ENCODE measurements at regions not wholly inside any gene's neighbourhood (a gene's known extent, or its start where the extent isn't known, plus 50 kb on each side); places are given as distances from the start of the nearest gene placed in this dataset.

DNA sequence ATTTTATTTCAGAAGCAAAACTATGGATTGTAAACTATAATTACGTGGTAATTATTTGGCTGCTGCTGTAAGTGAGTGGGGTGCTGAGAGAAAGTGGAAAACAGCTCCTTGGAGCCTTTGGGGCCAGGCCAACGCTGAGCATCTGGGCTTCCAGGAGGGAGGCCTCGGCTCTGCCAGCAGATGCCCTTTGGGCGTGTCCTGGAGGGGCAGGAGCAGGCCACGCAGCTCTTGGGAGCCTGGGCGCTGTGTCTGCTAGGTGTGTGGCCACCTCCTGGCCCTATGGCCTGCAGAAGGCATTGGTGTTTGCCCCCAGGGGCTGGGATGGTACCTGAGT lies 423.3 kb downstream of the GLRX3 start:
- H3K4me1 ChIP-seq (ENCODE audit: control insufficient read depth, insufficient read depth, low read length) = no peaks in the 10 kb centered on the region

GRCh38 chr10:130560116-130560515 lies 423.9 kb downstream of the GLRX3 start:
- no peak for DNase-seq (ENCODE audit: low read depth)
- no peak overlapping the region for H3K4me3 ChIP-seq (ENCODE audit: low read length)
- no peaks in the 10 kb centered on the region for H3K36me3 ChIP-seq (ENCODE audit: control insufficient read depth, insufficient read depth, low read length, severe bottlenecking)
- no peaks in the 10 kb centered on the region for H3K27me3 ChIP-seq (replicated peaks; ENCODE audit: control insufficient read depth, insufficient read depth, low read length)
- H3K9ac ChIP-seq (ENCODE audit: low read length) = no peak overlapping the region
- H3K9me3 ChIP-seq (ENCODE audit: control insufficient read depth, low read length) = no peaks in the 10 kb centered on the region
- no peaks in the 10 kb centered on the region for H3K4me1 ChIP-seq (ENCODE audit: control insufficient read depth, insufficient read depth, low read length)

More for the DNA sequence above, 423.3 kb downstream of the GLRX3 start:
- no peaks in the 10 kb centered on the region for H3K27me3 ChIP-seq (replicated peaks; ENCODE audit: control insufficient read depth, insufficient read depth, low read length)
- H3K9me3 ChIP-seq (ENCODE audit: control insufficient read depth, low read length) = no peaks in the 10 kb centered on the region
- no peak overlapping the region for H3K9ac ChIP-seq (ENCODE audit: low read length)
- no peaks in the 10 kb centered on the region for H3K36me3 ChIP-seq (ENCODE audit: control insufficient read depth, insufficient read depth, low read length, severe bottlenecking)
- H3K4me3 ChIP-seq (ENCODE audit: low read length) = no peak overlapping the region
- no peak for DNase-seq (ENCODE audit: low read depth)

DNA sequence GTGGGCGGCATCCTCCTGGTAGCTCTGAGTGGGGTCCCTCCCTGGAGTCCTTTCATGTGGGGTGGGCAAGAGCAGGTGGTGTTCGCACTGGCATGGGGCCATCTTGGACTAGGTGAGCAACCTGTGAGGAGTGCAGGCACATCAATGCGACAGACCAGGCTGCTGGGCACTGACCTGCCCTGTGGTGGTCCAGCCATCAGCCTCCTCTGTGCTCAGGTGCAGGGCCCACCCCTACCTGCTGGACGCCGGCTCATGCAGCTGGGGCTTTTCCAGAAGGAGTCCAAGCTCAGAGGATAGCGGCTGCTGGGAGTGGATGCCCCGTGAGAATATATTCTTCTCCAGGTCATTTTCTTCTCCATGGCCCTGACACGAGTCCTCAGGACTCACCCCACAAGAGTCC lies 424.4 kb downstream of the GLRX3 start:
- no peaks in the 10 kb centered on the region for H3K9me3 ChIP-seq (ENCODE audit: control insufficient read depth, low read length)
- no peaks in the 10 kb centered on the region for H3K36me3 ChIP-seq (ENCODE audit: control insufficient read depth, insufficient read depth, low read length, severe bottlenecking)
- H3K9ac ChIP-seq (ENCODE audit: low read length) = no peak overlapping the region
- no peaks in the 10 kb centered on the region for H3K27me3 ChIP-seq (replicated peaks; ENCODE audit: control insufficient read depth, insufficient read depth, low read length)
- no peak overlapping the region for H3K4me3 ChIP-seq (ENCODE audit: low read length)
- DNase-seq (ENCODE audit: low read depth) = no peak
- H3K4me1 ChIP-seq (ENCODE audit: control insufficient read depth, insufficient read depth, low read length) = no peaks in the 10 kb centered on the region

- Histone ChIP-seq H3K27me3 (replicated peaks; ENCODE audit: control insufficient read depth, insufficient read depth, low read length) (no peaks in the 10 kb centered on the region), H3K4me1 (ENCODE audit: control insufficient read depth, insufficient read depth, low read length) (no peaks in the 10 kb centered on the region), H3K36me3 (ENCODE audit: control insufficient read depth, insufficient read depth, low read length, severe bottlenecking) (no peaks in the 10 kb centered on the region), H3K9ac (ENCODE audit: low read length) (no peak overlapping the region), H3K4me3 (ENCODE audit: low read length) (no peak overlapping the region), H3K9me3 (ENCODE audit: control insufficient read depth, low read length) (no peaks in the 10 kb centered on the region)
- DNase-seq (ENCODE audit: low read depth) = no peak
Measured at GRCh38 chr10:130561681-130562080, 425.5 kb downstream of the GLRX3 start.

DNA sequence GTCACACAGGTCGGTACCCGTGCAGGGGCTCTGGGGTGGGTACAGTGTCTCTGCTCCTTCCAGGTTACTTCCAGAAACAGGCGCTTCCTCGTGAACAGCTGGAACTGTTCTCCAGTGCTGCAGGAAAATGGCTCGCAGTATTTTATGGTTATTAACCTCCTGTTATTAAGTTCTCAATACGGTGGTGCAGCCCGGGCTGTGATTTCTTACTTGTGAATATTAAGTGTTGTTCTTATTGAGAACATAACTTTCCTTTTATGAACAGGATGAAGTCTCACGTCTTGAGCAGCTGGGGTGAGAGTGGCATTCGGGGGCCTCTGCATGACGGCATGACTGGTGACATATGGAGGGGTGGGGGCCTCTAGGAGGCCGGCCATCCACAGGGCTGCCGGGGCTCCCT lies 430.8 kb downstream of the GLRX3 start:
- DNase-seq (ENCODE audit: low read depth) = no peak
- Histone ChIP-seq H3K36me3 (ENCODE audit: control insufficient read depth, insufficient read depth, low read length, severe bottlenecking) (no peaks in the 10 kb centered on the region), H3K4me1 (ENCODE audit: control insufficient read depth, insufficient read depth, low read length) (no peaks in the 10 kb centered on the region), H3K9me3 (ENCODE audit: control insufficient read depth, low read length) (no peaks in the 10 kb centered on the region), H3K4me3 (ENCODE audit: low read length) (no peak overlapping the region), H3K9ac (ENCODE audit: low read length) (no peak overlapping the region), H3K27me3 (replicated peaks; ENCODE audit: control insufficient read depth, insufficient read depth, low read length) (no peaks in the 10 kb centered on the region)

DNA sequence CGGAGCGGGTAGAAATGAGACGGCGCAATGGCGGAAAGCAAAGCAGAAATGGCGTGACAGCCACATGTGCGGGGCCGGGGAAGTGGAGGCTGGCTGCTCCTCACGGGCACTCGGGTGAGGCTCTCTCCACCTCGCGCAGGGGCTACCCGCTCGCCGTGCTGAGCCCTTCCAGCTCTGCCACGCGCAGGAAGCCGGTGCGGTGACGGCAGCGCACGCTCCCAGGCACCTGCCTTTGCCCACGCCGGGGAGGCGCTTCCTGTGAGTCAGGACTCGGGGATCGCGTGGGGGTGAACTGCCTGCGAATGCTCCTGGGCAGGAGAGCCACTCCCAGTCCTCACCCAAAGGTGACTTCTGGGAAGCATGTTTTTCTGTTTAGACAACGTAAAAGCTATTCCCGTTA lies 431.2 kb downstream of the GLRX3 start:
- Histone ChIP-seq H3K9me3 (ENCODE audit: control insufficient read depth, low read length) (no peaks in the 10 kb centered on the region), H3K4me3 (ENCODE audit: low read length) (no peak overlapping the region), H3K9ac (ENCODE audit: low read length) (no peak overlapping the region), H3K27me3 (replicated peaks; ENCODE audit: control insufficient read depth, insufficient read depth, low read length) (no peaks in the 10 kb centered on the region), H3K4me1 (ENCODE audit: control insufficient read depth, insufficient read depth, low read length) (no peaks in the 10 kb centered on the region), H3K36me3 (ENCODE audit: control insufficient read depth, insufficient read depth, low read length, severe bottlenecking) (no peaks in the 10 kb centered on the region)
- DNase-seq (ENCODE audit: low read depth) = no peak

GRCh38 chr10:130568246-130568645 lies 432.1 kb downstream of the GLRX3 start:
- Histone ChIP-seq H3K4me1 (ENCODE audit: control insufficient read depth, insufficient read depth, low read length) (no peaks in the 10 kb centered on the region), H3K9me3 (ENCODE audit: control insufficient read depth, low read length) (no peaks in the 10 kb centered on the region), H3K9ac (ENCODE audit: low read length) (no peak overlapping the region), H3K27me3 (replicated peaks; ENCODE audit: control insufficient read depth, insufficient read depth, low read length) (no peaks in the 10 kb centered on the region), H3K36me3 (ENCODE audit: control insufficient read depth, insufficient read depth, low read length, severe bottlenecking) (no peaks in the 10 kb centered on the region), H3K4me3 (ENCODE audit: low read length) (no peak overlapping the region)
- DNase-seq (ENCODE audit: low read depth) = no peak

DNA sequence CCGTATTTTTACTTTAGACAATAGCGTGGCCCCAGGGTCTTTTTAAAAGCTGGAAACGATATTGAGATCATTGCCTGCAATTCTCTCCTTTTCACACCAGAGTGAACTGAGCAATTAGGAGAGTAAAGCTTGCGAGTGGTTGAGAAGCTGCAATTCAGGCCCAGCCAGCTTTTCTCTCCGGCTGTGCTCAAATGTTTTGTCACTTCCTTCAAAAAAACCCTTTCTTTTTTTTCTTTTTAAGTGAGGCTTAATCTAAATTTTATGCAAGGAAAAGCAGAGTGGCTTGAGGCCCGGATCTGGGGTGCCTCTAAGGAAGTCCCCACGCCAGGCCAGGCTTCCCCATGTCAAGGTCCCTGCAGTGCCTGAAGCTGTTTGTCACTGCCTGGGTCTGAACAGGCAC lies 433.9 kb downstream of the GLRX3 start:
- Histone ChIP-seq H3K9ac (ENCODE audit: low read length) (no peak overlapping the region), H3K27me3 (replicated peaks; ENCODE audit: control insufficient read depth, insufficient read depth, low read length) (no peaks in the 10 kb centered on the region), H3K36me3 (ENCODE audit: control insufficient read depth, insufficient read depth, low read length, severe bottlenecking) (no peaks in the 10 kb centered on the region), H3K9me3 (ENCODE audit: control insufficient read depth, low read length) (no peaks in the 10 kb centered on the region), H3K4me1 (ENCODE audit: control insufficient read depth, insufficient read depth, low read length) (no peaks in the 10 kb centered on the region), H3K4me3 (ENCODE audit: low read length) (no peak overlapping the region)
- DNase-seq (ENCODE audit: low read depth) = no peak

- no peak overlapping the region for H3K4me3 ChIP-seq (ENCODE audit: low read length)
Measured at GRCh38 chr10:130571674-130572073, 435.5 kb downstream of the GLRX3 start.

DNA sequence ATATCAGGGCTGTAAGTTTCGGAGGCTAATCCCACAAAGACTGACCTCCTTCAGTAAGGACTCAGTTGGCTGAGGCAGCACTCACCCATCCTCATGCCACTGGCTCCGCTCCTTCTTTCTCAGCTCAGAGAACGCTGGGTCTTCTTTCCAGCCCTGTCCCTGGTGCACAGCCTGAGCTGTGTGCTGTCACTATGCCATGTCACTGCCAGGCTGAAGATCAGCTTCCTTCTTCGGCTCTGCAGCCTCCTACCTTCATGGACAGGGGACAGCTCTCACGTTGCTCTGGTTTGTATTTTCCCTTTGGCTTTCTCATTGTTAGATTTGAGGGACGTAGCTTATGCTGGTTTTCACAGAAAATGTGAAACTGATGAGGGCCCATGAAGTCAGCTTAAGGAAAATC lies 437.3 kb downstream of the GLRX3 start:
- H3K9ac ChIP-seq (ENCODE audit: low read length) = no peak overlapping the region
- no peak for DNase-seq (ENCODE audit: low read depth)
- no peak overlapping the region for H3K4me3 ChIP-seq (ENCODE audit: low read length)
- no peaks in the 10 kb centered on the region for H3K4me1 ChIP-seq (ENCODE audit: control insufficient read depth, insufficient read depth, low read length)
- no peaks in the 10 kb centered on the region for H3K36me3 ChIP-seq (ENCODE audit: control insufficient read depth, insufficient read depth, low read length, severe bottlenecking)
- no peaks in the 10 kb centered on the region for H3K9me3 ChIP-seq (ENCODE audit: control insufficient read depth, low read length)
- H3K27me3 ChIP-seq (replicated peaks; ENCODE audit: control insufficient read depth, insufficient read depth, low read length) = no peaks in the 10 kb centered on the region

More at GRCh38 chr10:130571674-130572073, 435.5 kb downstream of the GLRX3 start:
- H3K36me3 ChIP-seq (ENCODE audit: control insufficient read depth, insufficient read depth, low read length, severe bottlenecking) = no peaks in the 10 kb centered on the region
- H3K9me3 ChIP-seq (ENCODE audit: control insufficient read depth, low read length) = no peaks in the 10 kb centered on the region
- H3K9ac ChIP-seq (ENCODE audit: low read length) = no peak overlapping the region
- no peaks in the 10 kb centered on the region for H3K4me1 ChIP-seq (ENCODE audit: control insufficient read depth, insufficient read depth, low read length)
- no peak for DNase-seq (ENCODE audit: low read depth)
- no peaks in the 10 kb centered on the region for H3K27me3 ChIP-seq (replicated peaks; ENCODE audit: control insufficient read depth, insufficient read depth, low read length)

GRCh38 chr10:130575756-130576285 lies 439.6 kb downstream of the GLRX3 start:
- no peaks in the 10 kb centered on the region for H3K27me3 ChIP-seq (replicated peaks; ENCODE audit: control insufficient read depth, insufficient read depth, low read length)
- no peaks in the 10 kb centered on the region for H3K4me1 ChIP-seq (ENCODE audit: control insufficient read depth, insufficient read depth, low read length)
- no peaks in the 10 kb centered on the region for H3K9me3 ChIP-seq (ENCODE audit: control insufficient read depth, low read length)
- H3K9ac ChIP-seq (ENCODE audit: low read length) = no peak overlapping the region
- no peak for DNase-seq (ENCODE audit: low read depth)
- no peaks in the 10 kb centered on the region for H3K36me3 ChIP-seq (ENCODE audit: control insufficient read depth, insufficient read depth, low read length, severe bottlenecking)
- no peak overlapping the region for H3K4me3 ChIP-seq (ENCODE audit: low read length)

- Histone ChIP-seq H3K9ac (ENCODE audit: low read length) (no peak overlapping the region), H3K9me3 (ENCODE audit: control insufficient read depth, low read length) (no peaks in the 10 kb centered on the region), H3K27me3 (replicated peaks; ENCODE audit: control insufficient read depth, insufficient read depth, low read length) (no peaks in the 10 kb centered on the region), H3K4me1 (ENCODE audit: control insufficient read depth, insufficient read depth, low read length) (no peaks in the 10 kb centered on the region), H3K36me3 (ENCODE audit: control insufficient read depth, insufficient read depth, low read length, severe bottlenecking) (no peaks in the 10 kb centered on the region), H3K4me3 (ENCODE audit: low read length) (no peak overlapping the region)
- DNase-seq (ENCODE audit: low read depth) = no peak
Measured at GRCh38 chr10:130576427-130576826, 440.2 kb downstream of the GLRX3 start.
